ENCODE measurements at regions not wholly inside any gene's neighbourhood (a gene's known extent, or its start where the extent isn't known, plus 50 kb on each side); places are given as distances from the start of the nearest gene placed in this dataset.

- DNase-seq = no peak
These were observed 538.8 kb downstream of the MCTP2 start for GRCh38 chr15:94770199-94770598.

- DNase-seq = no peak
These were observed 545.7 kb downstream of the MCTP2 start for GRCh38 chr15:94777037-94777436.

GRCh38 chr15:94778840-94779239 is 547.5 kb downstream of the MCTP2 start:
- no peak for DNase-seq

- no peak for DNase-seq
These were observed 548.8 kb downstream of the MCTP2 start for GRCh38 chr15:94780166-94780565.

GRCh38 chr15:94785091-94785490 is 553.7 kb downstream of the MCTP2 start:
- DNase-seq = no peak

GRCh38 chr15:94791008-94791407 is 559.6 kb downstream of the MCTP2 start:
- DNase-seq = no peak

- no peak for DNase-seq
These were observed 560.1 kb downstream of the MCTP2 start for GRCh38 chr15:94791510-94791909.

- no peak for DNase-seq
These were observed 560.8 kb downstream of the MCTP2 start for GRCh38 chr15:94792196-94792595.

GRCh38 chr15:94793207-94793606 is 561.8 kb downstream of the MCTP2 start:
- DNase-seq = no peak

- DNase-seq = no peak
These were observed 562.3 kb downstream of the MCTP2 start for GRCh38 chr15:94793641-94794040.

GRCh38 chr15:94804613-94805012 is 573.3 kb downstream of the MCTP2 start:
- no peak for DNase-seq

GRCh38 chr15:94815110-94815731 is 583.9 kb downstream of the MCTP2 start:
- DNase-seq = no peak

- DNase-seq = no peak
These were observed 584.6 kb downstream of the MCTP2 start for GRCh38 chr15:94815914-94816313.

GRCh38 chr15:94829887-94830884 is 598.8 kb downstream of the MCTP2 start:
- DNase-seq = no peak

GRCh38 chr15:94834000-94834399 is 602.6 kb downstream of the MCTP2 start:
- no peak for DNase-seq

GRCh38 chr15:94834494-94834893 is 603.1 kb downstream of the MCTP2 start:
- no peak for DNase-seq

GRCh38 chr15:94838281-94838680 is 606.9 kb downstream of the MCTP2 start:
- DNase-seq = no peak

GRCh38 chr15:94840794-94841783 is 609.7 kb downstream of the MCTP2 start:
- DNase-seq = no peak

GRCh38 chr15:94843060-94843459 is 611.7 kb downstream of the MCTP2 start:
- DNase-seq = no peak

GRCh38 chr15:94844198-94844537 is 612.8 kb downstream of the MCTP2 start:
- no peak for DNase-seq

GRCh38 chr15:94844538-94845389 is 613.4 kb downstream of the MCTP2 start:
- DNase-seq = peak; percentile 43

GRCh38 chr15:94845390-94845716 is 614.0 kb downstream of the MCTP2 start:
- DNase-seq = no peak

All from NCI-H146 (cell line).